ENCODE measurements at regions not wholly inside any gene's neighbourhood (a gene's known extent, or its start where the extent isn't known, plus 50 kb on each side); places are given as distances from the start of the nearest gene placed in this dataset.

DNA sequence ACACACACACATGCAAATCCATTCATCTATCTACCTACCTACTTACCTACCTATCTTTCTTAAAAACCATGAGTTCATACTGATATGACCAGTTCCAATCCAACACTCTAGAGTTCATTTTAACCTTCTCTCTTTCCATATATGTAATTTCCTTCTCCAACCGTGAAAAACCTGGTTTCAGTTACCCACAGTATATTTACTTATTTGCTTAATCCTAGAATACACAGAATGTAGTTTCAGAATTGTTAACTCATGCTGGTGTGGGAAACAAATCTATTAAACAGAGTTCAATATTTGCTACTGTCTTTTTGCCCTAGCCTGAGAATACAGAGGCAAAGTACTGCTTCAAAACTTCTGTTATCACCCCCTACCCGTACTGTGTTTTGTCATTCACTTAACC is 101.3 kb downstream of the RRM1 start:
- H3K27me3 ChIP-seq (ENCODE audit: control insufficient read depth in 1 of 2, insufficient read depth in 2 of 2, low read length in 2 of 2) = no peaks in the 10 kb centered on the region
- no peak overlapping the region for H3K9ac ChIP-seq (ENCODE audit: low read length in 2 of 2)
- H3K4me3 ChIP-seq (ENCODE audit: low read length in 2 of 2) = no peak overlapping the region
- H3K9me3 ChIP-seq (ENCODE audit: control insufficient read depth in 2 of 2, low read length in 2 of 2) = no peaks in the 10 kb centered on the region
- H3K4me1 ChIP-seq (ENCODE audit: control insufficient read depth, insufficient read depth, low read length) = no peaks in the 10 kb centered on the region
- no peaks in the 10 kb centered on the region for H3K36me3 ChIP-seq (ENCODE audit: control insufficient read depth in 2 of 2, insufficient read depth in 2 of 2, low read length in 2 of 2)
- no peak overlapping the region for H3K27ac ChIP-seq (ENCODE audit: low read length)

DNA sequence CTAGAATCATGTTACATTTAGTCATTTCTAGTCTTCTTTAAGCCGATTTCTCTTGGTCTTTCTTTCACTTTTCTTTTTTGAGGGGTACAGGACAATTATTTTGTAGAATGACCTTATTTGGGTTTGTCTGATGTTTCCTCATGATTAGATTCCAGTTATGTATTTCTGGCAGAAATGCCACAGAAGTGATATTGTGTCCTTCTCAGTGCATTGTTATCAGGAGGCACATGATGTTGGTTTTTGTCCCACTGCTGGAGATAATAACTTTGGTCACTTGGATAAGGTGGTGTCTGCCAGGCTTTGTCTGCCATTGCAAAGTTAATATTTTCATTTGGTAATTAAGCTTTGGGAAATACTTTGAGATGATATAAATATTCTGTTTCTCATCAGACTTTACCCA is 100.3 kb downstream of the RRM1 start:
- no peaks in the 10 kb centered on the region for H3K36me3 ChIP-seq (ENCODE audit: control insufficient read depth in 2 of 2, insufficient read depth in 2 of 2, low read length in 2 of 2)
- no peaks in the 10 kb centered on the region for H3K27me3 ChIP-seq (ENCODE audit: control insufficient read depth in 1 of 2, insufficient read depth in 2 of 2, low read length in 2 of 2)
- H3K27ac ChIP-seq (ENCODE audit: low read length) = no peak overlapping the region
- H3K4me1 ChIP-seq (ENCODE audit: control insufficient read depth, insufficient read depth, low read length) = no peaks in the 10 kb centered on the region
- H3K4me3 ChIP-seq (ENCODE audit: low read length in 2 of 2) = no peak overlapping the region
- H3K9me3 ChIP-seq (ENCODE audit: control insufficient read depth in 2 of 2, low read length in 2 of 2) = no peaks in the 10 kb centered on the region
- H3K9ac ChIP-seq (ENCODE audit: low read length in 2 of 2) = no peak overlapping the region

DNA sequence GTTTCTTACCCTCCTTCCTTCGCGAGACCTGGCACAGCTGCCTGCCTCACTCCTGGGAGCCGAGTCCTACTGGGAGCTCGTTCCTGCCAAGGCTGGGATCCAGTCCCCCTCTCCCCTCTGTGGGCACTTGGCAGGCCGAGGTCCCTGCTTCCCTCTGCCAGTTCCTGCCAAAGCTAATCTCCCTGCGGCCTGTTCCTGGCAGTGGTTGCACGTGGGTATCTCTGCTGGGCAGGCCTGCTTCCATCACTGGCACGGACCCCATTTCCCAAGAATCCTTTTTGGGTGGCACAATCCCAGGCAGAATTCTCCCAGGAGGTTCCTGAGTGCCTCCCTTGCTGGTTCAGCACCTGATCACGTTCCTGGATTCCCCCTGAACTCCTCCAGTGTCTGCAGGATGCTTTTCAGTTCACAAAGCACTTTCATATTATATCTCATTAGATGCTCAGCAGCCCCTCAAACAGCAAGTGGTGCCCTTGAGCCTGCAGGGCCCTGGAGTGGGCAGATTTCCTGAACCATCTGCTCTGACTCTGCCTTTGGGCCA is 96.5 kb downstream of the RRM1 start:
- no peaks in the 10 kb centered on the region for H3K9me3 ChIP-seq (ENCODE audit: control insufficient read depth in 2 of 2, low read length in 2 of 2)
- H3K4me3 ChIP-seq (ENCODE audit: low read length in 2 of 2) = no peak overlapping the region
- H3K36me3 ChIP-seq (ENCODE audit: control insufficient read depth in 2 of 2, insufficient read depth in 2 of 2, low read length in 2 of 2) = no peaks in the 10 kb centered on the region
- H3K4me1 ChIP-seq (ENCODE audit: control insufficient read depth, insufficient read depth, low read length) = peaks cover 8% of the 10 kb centered on the region
- no peak overlapping the region for H3K27ac ChIP-seq (ENCODE audit: low read length)
- H3K27me3 ChIP-seq (ENCODE audit: control insufficient read depth in 1 of 2, insufficient read depth in 2 of 2, low read length in 2 of 2) = no peaks in the 10 kb centered on the region
- no peak overlapping the region for H3K9ac ChIP-seq (ENCODE audit: low read length in 2 of 2)

DNA sequence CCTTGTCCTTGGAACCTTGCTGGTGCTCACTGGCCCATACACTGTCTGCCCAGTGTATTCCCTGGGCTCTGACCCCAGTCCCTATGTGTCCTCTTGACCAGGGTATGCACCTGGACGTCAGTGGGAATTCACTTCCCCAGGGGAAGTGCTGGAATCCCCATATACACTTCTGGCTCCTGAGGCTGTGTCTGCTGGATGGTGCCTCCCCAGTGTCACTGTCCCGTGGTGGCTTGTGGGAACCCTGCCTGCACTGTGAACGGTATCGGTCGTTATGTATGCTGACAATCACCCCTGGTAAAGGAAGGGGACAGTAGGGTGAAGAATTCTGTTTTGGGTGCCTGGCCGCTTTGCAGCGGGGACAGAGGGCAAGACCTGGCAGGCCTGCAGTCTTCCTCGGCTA is 95.9 kb downstream of the RRM1 start:
- Histone ChIP-seq H3K9ac (ENCODE audit: low read length in 2 of 2) (no peak overlapping the region), H3K27me3 (ENCODE audit: control insufficient read depth in 1 of 2, insufficient read depth in 2 of 2, low read length in 2 of 2) (no peaks in the 10 kb centered on the region), H3K4me1 (ENCODE audit: control insufficient read depth, insufficient read depth, low read length) (peaks cover 8% of the 10 kb centered on the region), H3K4me3 (ENCODE audit: low read length in 2 of 2) (no peak overlapping the region), H3K27ac (ENCODE audit: low read length) (no peak overlapping the region), H3K9me3 (ENCODE audit: control insufficient read depth in 2 of 2, low read length in 2 of 2) (no peaks in the 10 kb centered on the region), H3K36me3 (ENCODE audit: control insufficient read depth in 2 of 2, insufficient read depth in 2 of 2, low read length in 2 of 2) (no peaks in the 10 kb centered on the region)

DNA sequence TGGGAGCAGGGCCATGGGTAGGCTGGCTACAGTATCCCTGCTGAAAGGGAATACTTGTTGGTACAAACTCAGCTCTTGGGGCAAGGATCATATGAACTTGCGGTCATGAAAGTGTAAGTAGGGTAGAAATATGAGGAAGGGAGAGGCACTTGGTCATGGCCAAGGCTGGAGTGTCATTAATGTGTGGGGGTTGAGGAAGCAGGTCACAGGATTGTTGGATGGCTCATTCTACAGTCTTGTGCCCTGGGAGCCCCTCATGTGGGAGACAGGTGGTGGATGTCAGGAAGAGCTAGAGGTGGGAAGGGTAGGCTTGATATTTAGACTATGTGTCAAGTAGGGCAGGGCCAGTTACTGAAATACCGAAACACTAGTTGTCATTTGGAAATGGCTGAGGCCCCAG is 95.5 kb downstream of the RRM1 start:
- Histone ChIP-seq H3K27ac (ENCODE audit: low read length) (no peak overlapping the region), H3K4me3 (ENCODE audit: low read length in 2 of 2) (no peak overlapping the region), H3K36me3 (ENCODE audit: control insufficient read depth in 2 of 2, insufficient read depth in 2 of 2, low read length in 2 of 2) (no peaks in the 10 kb centered on the region), H3K9me3 (ENCODE audit: control insufficient read depth in 2 of 2, low read length in 2 of 2) (no peaks in the 10 kb centered on the region), H3K9ac (ENCODE audit: low read length in 2 of 2) (no peak overlapping the region), H3K4me1 (ENCODE audit: control insufficient read depth, insufficient read depth, low read length) (peaks cover 8% of the 10 kb centered on the region), H3K27me3 (ENCODE audit: control insufficient read depth in 1 of 2, insufficient read depth in 2 of 2, low read length in 2 of 2) (no peaks in the 10 kb centered on the region)

Data from stomach smooth muscle (tissue), 2 donors.